Liver (tissue), 3 donors: ENCODE measurements at regions not wholly inside any gene's neighbourhood (a gene's known extent, or its start where the extent isn't known, plus 50 kb on each side); places are given as distances from the start of the nearest gene placed in this dataset.

ENCODE experiments used
- GABPA ChIP-seq, 2 donors: IDR thresholded peaks in 1 of 2; conservative IDR thresholded peaks in 1 of 2; 2 replicates each; pipeline ENCODE4 v1.6.1; 2016; ENCODE audit warnings: antibody characterized with exemption in 2 of 2, mild to moderate bottlenecking in 1 of 2, moderate library complexity in 1 of 2
- HNF4G ChIP-seq: IDR thresholded peaks from 2 replicates; pipeline ENCODE4 v1.6.1; 2016; ENCODE audit warnings: antibody characterized with exemption
- RAD21 ChIP-seq, 2 donors: IDR thresholded peaks; 2 replicates each; pipeline ENCODE4 v1.6.1; 2016; ENCODE audit warnings: antibody characterized with exemption in 2 of 2, mild to moderate bottlenecking in 2 of 2
- TAF1 ChIP-seq: conservative IDR thresholded peaks from 2 replicates; pipeline ENCODE4 v1.6.1; 2016; ENCODE audit warnings: antibody characterized with exemption, mild to moderate bottlenecking
- TF ChIP-seq, protein P1 (sequence below): IDR thresholded peaks from 2 replicates; pipeline ENCODE4 v1.6.1; 2016; ENCODE audit warnings: antibody characterized with exemption
- TF ChIP-seq, protein P2 (sequence below): fragments of 150-350 bp; IDR thresholded peaks from 2 replicates; pipeline ENCODE4 v1.5.1; 2017; ENCODE audit warnings: improper control_type of control experiment, low read depth, low read length; ENCODE audit not compliant: missing input control
- donor health status: healthy.
- donor health status: healthy.

DNA sequence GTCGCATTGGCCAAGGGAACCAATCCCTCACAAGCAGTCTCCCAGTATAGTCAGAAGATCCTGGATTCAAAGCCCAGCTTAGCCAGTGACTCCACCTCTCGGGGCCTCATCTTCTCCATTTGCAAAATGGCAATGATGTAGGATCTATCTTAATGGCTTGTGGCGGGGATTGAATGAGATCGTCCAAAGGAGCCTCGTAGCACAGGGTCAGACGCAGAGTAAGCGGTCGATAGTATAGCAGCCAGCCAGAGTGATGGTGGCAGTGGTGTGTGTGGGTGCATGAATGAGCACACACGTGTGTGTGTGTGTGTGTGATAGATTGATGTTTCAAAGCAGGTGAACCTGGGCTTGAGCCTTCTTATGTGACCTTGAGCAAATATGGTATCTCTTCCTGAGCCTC lies 79.8 kb upstream of the WNT4 start:
- TF ChIP-seq, protein P1, sequence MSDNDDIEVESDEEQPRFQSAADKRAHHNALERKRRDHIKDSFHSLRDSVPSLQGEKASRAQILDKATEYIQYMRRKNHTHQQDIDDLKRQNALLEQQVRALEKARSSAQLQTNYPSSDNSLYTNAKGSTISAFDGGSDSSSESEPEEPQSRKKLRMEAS, result no peak
- TF ChIP-seq GABPA (IDR thresholded peaks at IDR 0.05 in 1 of 2, conservative IDR thresholded peaks at IDR 0.05 in 1 of 2) (no peak), TAF1 (no peak), HNF4G (no peak), RAD21 (IDR thresholded peaks at IDR 0.05) (no peak)
- TF ChIP-seq, protein P2, sequence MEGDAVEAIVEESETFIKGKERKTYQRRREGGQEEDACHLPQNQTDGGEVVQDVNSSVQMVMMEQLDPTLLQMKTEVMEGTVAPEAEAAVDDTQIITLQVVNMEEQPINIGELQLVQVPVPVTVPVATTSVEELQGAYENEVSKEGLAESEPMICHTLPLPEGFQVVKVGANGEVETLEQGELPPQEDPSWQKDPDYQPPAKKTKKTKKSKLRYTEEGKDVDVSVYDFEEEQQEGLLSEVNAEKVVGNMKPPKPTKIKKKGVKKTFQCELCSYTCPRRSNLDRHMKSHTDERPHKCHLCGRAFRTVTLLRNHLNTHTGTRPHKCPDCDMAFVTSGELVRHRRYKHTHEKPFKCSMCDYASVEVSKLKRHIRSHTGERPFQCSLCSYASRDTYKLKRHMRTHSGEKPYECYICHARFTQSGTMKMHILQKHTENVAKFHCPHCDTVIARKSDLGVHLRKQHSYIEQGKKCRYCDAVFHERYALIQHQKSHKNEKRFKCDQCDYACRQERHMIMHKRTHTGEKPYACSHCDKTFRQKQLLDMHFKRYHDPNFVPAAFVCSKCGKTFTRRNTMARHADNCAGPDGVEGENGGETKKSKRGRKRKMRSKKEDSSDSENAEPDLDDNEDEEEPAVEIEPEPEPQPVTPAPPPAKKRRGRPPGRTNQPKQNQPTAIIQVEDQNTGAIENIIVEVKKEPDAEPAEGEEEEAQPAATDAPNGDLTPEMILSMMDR, result no peak
